ENCODE measurements at regions not wholly inside any gene's neighbourhood (a gene's known extent, or its start where the extent isn't known, plus 50 kb on each side); places are given as distances from the start of the nearest gene placed in this dataset.

GRCh38 chr7:119982884-119983283, 290.1 kb upstream of the KCND2 start:
- 72 to 83% (median 79%) methylated on average over 4 of the region's 4 CpGs for WGBS, 3 donors
- Histone ChIP-seq H3K4me3 (no peak overlapping the region), H3K36me3 (ENCODE audit: insufficient read depth in 1 of 2, low read depth in 1 of 2) (no peaks in the 10 kb centered on the region), H3K27me3 (ENCODE audit: insufficient read depth in 3 of 3, low read length in 2 of 3) (no peaks in the 10 kb centered on the region), H3K4me1 (no peaks in the 10 kb centered on the region), H3K9me3 (no peaks in the 10 kb centered on the region), H3K27ac (no peak overlapping the region)
- TF ChIP-seq, protein P1, sequence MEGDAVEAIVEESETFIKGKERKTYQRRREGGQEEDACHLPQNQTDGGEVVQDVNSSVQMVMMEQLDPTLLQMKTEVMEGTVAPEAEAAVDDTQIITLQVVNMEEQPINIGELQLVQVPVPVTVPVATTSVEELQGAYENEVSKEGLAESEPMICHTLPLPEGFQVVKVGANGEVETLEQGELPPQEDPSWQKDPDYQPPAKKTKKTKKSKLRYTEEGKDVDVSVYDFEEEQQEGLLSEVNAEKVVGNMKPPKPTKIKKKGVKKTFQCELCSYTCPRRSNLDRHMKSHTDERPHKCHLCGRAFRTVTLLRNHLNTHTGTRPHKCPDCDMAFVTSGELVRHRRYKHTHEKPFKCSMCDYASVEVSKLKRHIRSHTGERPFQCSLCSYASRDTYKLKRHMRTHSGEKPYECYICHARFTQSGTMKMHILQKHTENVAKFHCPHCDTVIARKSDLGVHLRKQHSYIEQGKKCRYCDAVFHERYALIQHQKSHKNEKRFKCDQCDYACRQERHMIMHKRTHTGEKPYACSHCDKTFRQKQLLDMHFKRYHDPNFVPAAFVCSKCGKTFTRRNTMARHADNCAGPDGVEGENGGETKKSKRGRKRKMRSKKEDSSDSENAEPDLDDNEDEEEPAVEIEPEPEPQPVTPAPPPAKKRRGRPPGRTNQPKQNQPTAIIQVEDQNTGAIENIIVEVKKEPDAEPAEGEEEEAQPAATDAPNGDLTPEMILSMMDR (IDR thresholded peaks at IDR 0.05), result no peak
- DNase-seq (no peak), ATAC-seq (no peak)
- intact Hi-C loops (cut with DNase I), result no loop called here

GRCh38 chr7:119983468-119983867, 289.5 kb upstream of the KCND2 start:
- Histone ChIP-seq H3K4me1 (no peaks in the 10 kb centered on the region), H3K27me3 (ENCODE audit: insufficient read depth in 3 of 3, low read length in 2 of 3) (no peaks in the 10 kb centered on the region), H3K4me3 (no peak overlapping the region), H3K27ac (no peak overlapping the region), H3K9me3 (no peaks in the 10 kb centered on the region), H3K36me3 (ENCODE audit: insufficient read depth in 1 of 2, low read depth in 1 of 2) (no peaks in the 10 kb centered on the region)
- DNase-seq (no peak), ATAC-seq (no peak)
- intact Hi-C loops (cut with DNase I), result no loop called here
- TF ChIP-seq, protein P1 (IDR thresholded peaks at IDR 0.05), result no peak
- 95 to 100% (median 97%) methylated on average over 5 of the region's 5 CpGs for WGBS, 3 donors

DNA sequence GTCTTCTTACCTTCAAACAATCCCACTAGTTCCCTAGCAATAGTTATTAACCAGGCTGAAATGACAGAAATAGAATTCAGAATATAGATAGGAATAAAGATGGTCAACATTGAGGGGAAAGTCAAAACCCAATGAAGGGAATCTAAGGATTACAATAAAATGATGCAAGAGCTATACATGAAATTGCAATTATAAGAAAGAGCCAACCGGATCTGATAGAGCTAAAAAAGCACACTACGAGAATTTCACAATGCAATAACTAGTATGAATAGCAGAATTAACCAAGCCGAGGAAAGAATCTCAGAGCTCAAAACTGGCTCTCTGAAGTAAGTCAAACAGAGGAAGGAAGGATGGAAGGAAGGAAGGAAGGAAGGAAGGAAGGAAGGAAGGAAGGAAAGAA, 288.7 kb upstream of the KCND2 start:
- 84 to 89% (median 88%) methylated on average over 3 of the region's 3 CpGs for WGBS, 3 donors
- Histone ChIP-seq H3K36me3 (ENCODE audit: insufficient read depth in 1 of 2, low read depth in 1 of 2) (no peaks in the 10 kb centered on the region), H3K27me3 (ENCODE audit: insufficient read depth in 3 of 3, low read length in 2 of 3) (no peaks in the 10 kb centered on the region), H3K27ac (no peak overlapping the region), H3K4me1 (no peaks in the 10 kb centered on the region), H3K4me3 (no peak overlapping the region), H3K9me3 (no peaks in the 10 kb centered on the region)
- TF ChIP-seq, protein P1 (IDR thresholded peaks at IDR 0.05), result no peak
- ATAC-seq, result no peak
- no peak for DNase-seq
- intact Hi-C loops (cut with DNase I), result no loop called here

DNA sequence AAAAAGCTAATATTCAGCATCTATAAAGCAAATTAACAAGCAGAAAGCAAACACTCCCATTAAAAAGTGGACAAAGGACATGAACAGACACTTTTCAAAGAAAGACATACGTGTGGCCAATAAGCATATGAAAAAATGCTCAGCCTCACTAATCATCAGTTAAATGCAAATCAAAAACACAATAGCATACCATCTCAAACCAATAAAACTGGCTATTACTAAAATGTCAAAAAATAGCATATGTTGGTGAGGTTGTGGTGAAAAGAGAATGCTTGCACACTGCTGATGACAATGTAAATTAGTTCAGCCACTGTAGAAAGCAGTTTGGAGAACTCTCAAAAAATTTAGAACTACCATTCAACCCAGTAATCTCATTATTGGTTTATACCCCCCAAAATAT, 284.6 kb upstream of the KCND2 start:
- TF ChIP-seq, protein P1 (IDR thresholded peaks at IDR 0.05), result no peak
- ATAC-seq (no peak), DNase-seq (no peak)
- Histone ChIP-seq H3K4me1 (no peaks in the 10 kb centered on the region), H3K27ac (no peak overlapping the region), H3K9me3 (no peaks in the 10 kb centered on the region), H3K36me3 (ENCODE audit: insufficient read depth in 1 of 2, low read depth in 1 of 2) (no peaks in the 10 kb centered on the region), H3K4me3 (no peak overlapping the region), H3K27me3 (ENCODE audit: insufficient read depth in 3 of 3, low read length in 2 of 3) (no peaks in the 10 kb centered on the region)
- 77 to 87% (median 82%) methylated on average over 1 of the region's 1 CpG for WGBS, 3 donors
- intact Hi-C loops (cut with DNase I), result no loop called here

- H3K27ac ChIP-seq, result no peak overlapping the region
- DNase-seq, result no peak
- no peaks in the 10 kb centered on the region for H3K9me3 ChIP-seq
- no peaks in the 10 kb centered on the region for H3K27me3 ChIP-seq (ENCODE audit: insufficient read depth in 3 of 3, low read length in 2 of 3)
- TF ChIP-seq, protein P1 (IDR thresholded peaks at IDR 0.05), result no peak
- no peak overlapping the region for H3K4me3 ChIP-seq
- 77 to 86% (median 80%) methylated on average over 3 of the region's 3 CpGs for WGBS, 3 donors
- no peaks in the 10 kb centered on the region for H3K4me1 ChIP-seq
- ATAC-seq, result no peak
- intact Hi-C loops (cut with DNase I), result no loop called here
- H3K36me3 ChIP-seq (ENCODE audit: insufficient read depth in 1 of 2, low read depth in 1 of 2), result no peaks in the 10 kb centered on the region
These were observed 278.0 kb upstream of the KCND2 start for GRCh38 chr7:119994928-119995327.
